IMR-90 (cell line): ENCODE measurements at regions not wholly inside any gene's neighbourhood (a gene's known extent, or its start where the extent isn't known, plus 50 kb on each side); places are given as distances from the start of the nearest gene placed in this dataset.

ENCODE experiments used
- ATAC-seq: fragments of 200-7000 bp; cut with Tn5 transposase; 2 replicates; pipeline ENCODE4 v1.9.1; 2020; ENCODE audit warnings: low read depth, mild to moderate bottlenecking, moderate library complexity
- BruUV-seq: library from RNA; stranded (reverse); fragments of 400-500 nt; replicated peaks from 2 replicates; lab custom pipeline; 2021; lab: Mats Ljungman, UMichigan
- CTCF ChIA-PET: fragments of 300-600 bp; formaldehyde crosslinking; extraction: SDS; loops from one replicate; lab custom pipeline; 2021; ENCODE audit warnings: antibody characterized with exemption; lab: Yijun Ruan, JAX
- POLR2A ChIA-PET: fragments of 300-600 bp; sonication (Branson Sonifier 250); formaldehyde crosslinking; loops from one replicate; lab custom pipeline; 2022; ENCODE audit warnings: antibody characterized with exemption; ENCODE audit not compliant: unreplicated experiment; lab: Charles Lee
- DNase-seq: peaks from one replicate; pipeline ENCODE4 v3.0.0; 2013
- H2AFZ ChIP-seq: replicated peaks from 2 replicates; pipeline ENCODE3; 2013; ENCODE audit warnings: low read length, mild to moderate bottlenecking; ENCODE audit not compliant: poor library complexity
- H2AK5ac ChIP-seq: 2 replicates; pipeline ENCODE4 v1.6.1; 2013; ENCODE audit warnings: low read depth, low read length, inconsistent platforms
- H2AK9ac ChIP-seq: replicated peaks from 2 replicates; pipeline ENCODE3; 2013; ENCODE audit warnings: mild to moderate bottlenecking, low read depth, low read length, moderate library complexity; ENCODE audit not compliant: poor library complexity
- H2BK120ac ChIP-seq: 2 replicates; pipeline ENCODE4 v1.6.1; 2013; ENCODE audit warnings: low read depth, low read length, inconsistent platforms
- H2BK15ac ChIP-seq: 3 replicates; pipeline ENCODE4 v1.6.1; 2013; ENCODE audit warnings: low read depth, low read length, inconsistent platforms
- H2BK20ac ChIP-seq: 2 replicates; pipeline ENCODE4 v1.6.1; 2013; ENCODE audit warnings: low read depth, mild to moderate bottlenecking, inconsistent platforms, low read length, moderate library complexity
- H2BK5ac ChIP-seq: 2 replicates; pipeline ENCODE4 v1.6.1; 2013; ENCODE audit warnings: mild to moderate bottlenecking, low read depth, low read length, inconsistent platforms; ENCODE audit not compliant: poor library complexity, severe bottlenecking
- H3K14ac ChIP-seq: replicated peaks from 2 replicates; pipeline ENCODE4 v1.6.1; 2013; ENCODE audit warnings: low read depth, low read length, inconsistent platforms
- H3K18ac ChIP-seq: 2 replicates; pipeline ENCODE4 v1.6.1; 2013; ENCODE audit warnings: low read depth, low read length, control low read depth
- H3K23ac ChIP-seq: 2 replicates; pipeline ENCODE4 v1.6.1; 2013; ENCODE audit warnings: low read depth, low read length, inconsistent platforms
- H3K27ac ChIP-seq: 2 replicates; pipeline ENCODE4 v1.5.1; 2013; ENCODE audit warnings: mild to moderate bottlenecking, control low read depth, low read length; ENCODE audit not compliant: insufficient read depth
- H3K27me3 ChIP-seq: 2 replicates; pipeline ENCODE4 v1.6.1; 2013; ENCODE audit warnings: low read length; ENCODE audit not compliant: control insufficient read depth, insufficient read depth
- H3K36me3 ChIP-seq: 2 replicates; pipeline ENCODE4 v1.6.1; 2013; ENCODE audit warnings: low read length, mixed read lengths; ENCODE audit not compliant: control insufficient read depth, insufficient read depth
- H3K4ac ChIP-seq: 2 replicates; pipeline ENCODE4 v1.6.1; 2013; ENCODE audit warnings: low read depth, low read length, inconsistent platforms
- H3K4me1 ChIP-seq: 2 replicates; pipeline ENCODE4 v1.6.1; 2013; ENCODE audit warnings: low read length, mixed read lengths; ENCODE audit not compliant: control insufficient read depth, insufficient read depth
- H3K4me2 ChIP-seq: 2 replicates; pipeline ENCODE4 v1.6.1; 2013; ENCODE audit warnings: low read depth, mild to moderate bottlenecking, control low read depth, low read length, moderate library complexity
- H3K4me3 ChIP-seq: 2 replicates; pipeline ENCODE4 v1.5.1; 2013; ENCODE audit warnings: low read depth, mild to moderate bottlenecking, control low read depth, low read length, moderate library complexity; ENCODE audit not compliant: insufficient read depth
- H3K56ac ChIP-seq: 2 replicates; pipeline ENCODE4 v1.6.1; 2013; ENCODE audit warnings: low read length, inconsistent platforms; ENCODE audit not compliant: insufficient read depth; ENCODE audit errors: extremely low read depth
- H3K79me1 ChIP-seq, 2 experiments: 2 replicates each; pipeline ENCODE4 v1.6.1; 2013; ENCODE audit warnings: low read length in 2 of 2, inconsistent platforms in 1 of 2, low read depth in 1 of 2
- H3K9ac ChIP-seq: 2 replicates; pipeline ENCODE4 v1.6.1; 2013; ENCODE audit warnings: low read depth, low read length, control low read depth
- H3K9me1 ChIP-seq: 2 replicates; pipeline ENCODE4 v1.6.1; 2013; ENCODE audit warnings: low read length, inconsistent platforms; ENCODE audit not compliant: insufficient read depth
- H3K9me3 ChIP-seq: 2 replicates; pipeline ENCODE4 v1.6.1; 2013; ENCODE audit warnings: low read length; ENCODE audit not compliant: control insufficient read depth, insufficient read depth
- H4K20me1 ChIP-seq: 2 replicates; pipeline ENCODE4 v1.6.1; 2013; ENCODE audit warnings: low read length, inconsistent platforms; ENCODE audit not compliant: insufficient read depth
- H4K5ac ChIP-seq: 2 replicates; pipeline ENCODE4 v1.6.1; 2013; ENCODE audit warnings: mild to moderate bottlenecking, low read depth, low read length, control low read depth
- H4K8ac ChIP-seq, 2 experiments: 2 replicates each; pipeline ENCODE4 v1.6.1; 2013; ENCODE audit warnings: low read depth in 2 of 2, low read length in 2 of 2, control low read depth in 1 of 2, inconsistent platforms in 1 of 2
- H4K91ac ChIP-seq: 2 replicates; pipeline ENCODE4 v1.6.1; 2013; ENCODE audit warnings: low read depth, low read length, inconsistent platforms; ENCODE audit not compliant: insufficient read depth
- CEBPB ChIP-seq: IDR thresholded peaks from 2 replicates; pipeline ENCODE4 v1.6.1; 2012; ENCODE audit warnings: low read depth, low read length, improper control_type of control experiment
- CHD1 ChIP-seq: IDR thresholded peaks from 2 replicates; pipeline ENCODE4 v1.6.1; 2012; ENCODE audit warnings: low read depth, low read length, improper control_type of control experiment
- MAZ ChIP-seq: IDR thresholded peaks from 2 replicates; pipeline ENCODE4 v1.6.1; 2012; ENCODE audit warnings: low read depth, mild to moderate bottlenecking, low read length, improper control_type of control experiment, moderate library complexity, borderline replicate concordance
- NFE2L2 ChIP-seq: fragments of 150-350 bp; IDR thresholded peaks from 2 replicates; pipeline ENCODE4 v1.6.1; 2016; ENCODE audit warnings: low read depth, mild to moderate bottlenecking, low read length
- POLR2A ChIP-seq: IDR thresholded peaks from 2 replicates; pipeline ENCODE4 v1.6.1; 2012; ENCODE audit warnings: mild to moderate bottlenecking, low read depth, low read length
- RAD21 ChIP-seq: IDR thresholded peaks from 2 replicates; pipeline ENCODE4 v1.6.1; 2012; ENCODE audit warnings: low read length, improper control_type of control experiment
- RFX5 ChIP-seq: IDR thresholded peaks from 2 replicates; pipeline ENCODE4 v1.8.0; 2012; ENCODE audit warnings: low read depth, mild to moderate bottlenecking, low read length, moderate library complexity
- SMC3 ChIP-seq: fragments of 150-350 bp; IDR thresholded peaks from 2 replicates; pipeline ENCODE4 v1.6.1; 2016; ENCODE audit warnings: low read depth, mild to moderate bottlenecking, antibody characterized with exemption, low read length, moderate library complexity
- WGBS, 2 experiments: methylation state at CpG; one replicate each; pipeline versions ENCODE4 v1.1.5 to v1.1.7; 2013; ENCODE audit warnings: missing lambda C conversion rate in 2 of 2; ENCODE audit not compliant: insufficient read length in 1 of 2; ENCODE audit errors: extremely low coverage in 2 of 2; 5-methylcytosine and 5-hydroxymethylcytosine counted together
- dilution Hi-C: fragments of 300-500 bp; cut with HindIII; formaldehyde crosslinking; loops from one replicate; pipeline ENCODE4 v1.14.3; 2018; ENCODE audit warnings: low sequenced_read_pairs; ENCODE audit not compliant: unreplicated experiment
- in situ Hi-C: fragments of 300-500 bp; cut with MboI; formaldehyde crosslinking; loops from 3 replicates; pipeline ENCODE4 v1.14.3; 2019; ENCODE audit warnings: low sequenced_read_pairs, inconsistent platforms, mixed read lengths
- intact Hi-C: fragments of 100-400 bp; cut with micrococcal nuclease; formaldehyde crosslinking; loops from 2 replicates; pipeline ENCODE4 v1.10.0; 2022

DNA sequence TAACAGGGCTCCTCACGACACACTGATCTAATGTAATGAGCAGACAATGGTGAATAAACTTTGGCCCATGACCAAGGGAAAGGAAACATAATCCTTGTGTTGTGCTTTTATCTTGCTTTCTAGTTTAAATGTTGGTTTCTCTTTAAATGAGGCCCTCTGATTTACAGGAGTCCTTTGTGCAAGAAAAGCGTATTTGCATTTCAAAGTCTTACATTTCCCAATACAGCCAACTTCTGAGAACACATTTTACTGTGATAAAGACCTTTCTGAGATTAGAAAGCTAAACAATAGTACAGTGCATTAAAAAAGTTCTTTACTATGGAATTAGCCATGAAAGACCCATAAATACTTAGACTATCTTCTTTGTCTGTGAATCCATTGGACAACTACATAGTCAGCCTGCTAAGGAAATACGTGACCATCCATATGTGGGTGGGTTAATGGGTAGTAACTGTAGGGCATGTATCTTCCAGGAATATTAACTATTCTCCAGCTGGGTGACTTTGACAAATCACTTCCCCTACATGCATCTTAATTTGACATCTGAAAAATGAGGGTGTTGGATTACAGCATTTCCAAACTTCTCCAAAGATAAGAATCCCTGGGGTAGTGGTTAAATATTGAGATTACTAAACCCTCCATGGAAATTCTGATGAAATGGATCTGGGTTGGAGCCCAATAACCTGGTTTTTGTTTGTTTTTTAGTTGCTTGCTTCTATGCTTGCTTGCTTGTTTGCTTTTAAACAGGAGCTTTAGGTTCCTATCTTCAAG, 50.3 kb upstream of the USP1 start:
- TF ChIP-seq RAD21, result no peak
- no peak for TF ChIP-seq CHD1
- no peak for TF ChIP-seq SMC3
- TF ChIP-seq CEBPB, result no peak
- TF ChIP-seq RFX5, result no peak
- no peak for TF ChIP-seq NFE2L2
- TF ChIP-seq MAZ, result no peak
- no peak for TF ChIP-seq POLR2A
- no peak overlapping the region for H4K5ac ChIP-seq
- no peak for ATAC-seq
- H2AK9ac ChIP-seq, result no peak overlapping the region
- no peak overlapping the region for H2BK15ac ChIP-seq
- H3K23ac ChIP-seq, result no peak overlapping the region
- H3K27ac ChIP-seq, result no peak overlapping the region
- no peak overlapping the region for H2BK20ac ChIP-seq
- H3K9ac ChIP-seq, result no peak overlapping the region
- no peaks in the 10 kb centered on the region for H3K36me3 ChIP-seq
- no peak overlapping the region for H2BK5ac ChIP-seq
- no peak overlapping the region for H3K4me2 ChIP-seq
- no CpG with 5 or more reads among the region's 3 CpGs for WGBS, 2 experiments
- no peak overlapping the region for H2AFZ ChIP-seq
- intact Hi-C loops, result no loop called here
- no peak overlapping the region for H3K4me3 ChIP-seq
- H3K9me3 ChIP-seq, result no peaks in the 10 kb centered on the region
- CTCF ChIA-PET, result no interaction called here
- H3K56ac ChIP-seq, result no peak overlapping the region
- H4K91ac ChIP-seq, result no peak overlapping the region
- no peak for DNase-seq
- no peaks in the 10 kb centered on the region; the same call in 1 of the 2 replicates for H3K27me3 ChIP-seq
- POLR2A ChIA-PET, result no interaction called here
- H4K8ac ChIP-seq, result no peak overlapping the region
- in situ Hi-C loops, result no loop called here
- no TSS peak for BruUV-seq
- no peaks in the 10 kb centered on the region for H3K9me1 ChIP-seq
- dilution Hi-C loops, result no loop called here
- no peaks in the 10 kb centered on the region for H3K79me1 ChIP-seq
- H3K14ac ChIP-seq, result no peak overlapping the region
- no peak overlapping the region for H2AK5ac ChIP-seq
- H4K20me1 ChIP-seq, result no peaks in the 10 kb centered on the region
- H3K18ac ChIP-seq, result no peak overlapping the region
- H3K4ac ChIP-seq, result no peak overlapping the region
- H2BK120ac ChIP-seq, result no peak overlapping the region
- H3K4me1 ChIP-seq, result peaks cover 2% of the 10 kb centered on the region; the same call in 1 of the 2 replicates
